ENCODE measurements at regions not wholly inside any gene's neighbourhood (a gene's known extent, or its start where the extent isn't known, plus 50 kb on each side); places are given as distances from the start of the nearest gene placed in this dataset.

- no peaks in the 10 kb centered on the region for H3K27me3 ChIP-seq
- H3K4me3 ChIP-seq = no peak overlapping the region
- H3K9me3 ChIP-seq = no peaks in the 10 kb centered on the region
- no peak overlapping the region for H3K27ac ChIP-seq
- TF ChIP-seq, protein P1, sequence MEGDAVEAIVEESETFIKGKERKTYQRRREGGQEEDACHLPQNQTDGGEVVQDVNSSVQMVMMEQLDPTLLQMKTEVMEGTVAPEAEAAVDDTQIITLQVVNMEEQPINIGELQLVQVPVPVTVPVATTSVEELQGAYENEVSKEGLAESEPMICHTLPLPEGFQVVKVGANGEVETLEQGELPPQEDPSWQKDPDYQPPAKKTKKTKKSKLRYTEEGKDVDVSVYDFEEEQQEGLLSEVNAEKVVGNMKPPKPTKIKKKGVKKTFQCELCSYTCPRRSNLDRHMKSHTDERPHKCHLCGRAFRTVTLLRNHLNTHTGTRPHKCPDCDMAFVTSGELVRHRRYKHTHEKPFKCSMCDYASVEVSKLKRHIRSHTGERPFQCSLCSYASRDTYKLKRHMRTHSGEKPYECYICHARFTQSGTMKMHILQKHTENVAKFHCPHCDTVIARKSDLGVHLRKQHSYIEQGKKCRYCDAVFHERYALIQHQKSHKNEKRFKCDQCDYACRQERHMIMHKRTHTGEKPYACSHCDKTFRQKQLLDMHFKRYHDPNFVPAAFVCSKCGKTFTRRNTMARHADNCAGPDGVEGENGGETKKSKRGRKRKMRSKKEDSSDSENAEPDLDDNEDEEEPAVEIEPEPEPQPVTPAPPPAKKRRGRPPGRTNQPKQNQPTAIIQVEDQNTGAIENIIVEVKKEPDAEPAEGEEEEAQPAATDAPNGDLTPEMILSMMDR (IDR thresholded peaks at IDR 0.05) = no peak
- H3K36me3 ChIP-seq = no peaks in the 10 kb centered on the region
- intact Hi-C loops (cut with DNase I) = no loop called here
- H3K4me1 ChIP-seq = no peaks in the 10 kb centered on the region
- no peak for DNase-seq (ENCODE audit: low spot score in 2 of 2)
These were observed 496.0 kb upstream of the PKN2 start for GRCh38 chr1:88188038-88188437.

DNA sequence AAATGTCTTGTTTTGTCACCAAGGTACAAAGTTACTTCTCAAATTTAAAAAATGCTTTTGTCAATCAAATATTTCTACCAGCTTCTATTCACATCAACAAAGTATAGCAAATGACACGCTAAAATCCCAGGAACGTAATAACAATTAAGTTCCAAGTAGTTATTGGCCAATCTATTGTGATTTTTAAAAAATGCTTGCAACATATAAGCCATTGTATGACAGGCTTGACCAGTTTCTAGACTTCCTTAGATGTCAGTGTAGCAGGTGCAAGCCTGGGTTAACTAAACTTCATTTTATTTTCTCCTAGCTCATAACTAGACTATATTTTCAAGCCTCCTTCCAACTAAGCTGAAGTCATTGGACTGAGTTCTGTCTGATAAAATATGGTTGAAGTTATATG, 494.5 kb upstream of the PKN2 start:
- DNase-seq (ENCODE audit: low spot score in 2 of 2) = no peak
- intact Hi-C loops (cut with DNase I) = no loop called here
- Histone ChIP-seq H3K4me1 (no peaks in the 10 kb centered on the region), H3K27ac (no peak overlapping the region), H3K9me3 (no peaks in the 10 kb centered on the region), H3K27me3 (no peaks in the 10 kb centered on the region), H3K4me3 (no peak overlapping the region), H3K36me3 (no peaks in the 10 kb centered on the region)
- TF ChIP-seq, protein P1 (IDR thresholded peaks at IDR 0.05) = no peak

DNA sequence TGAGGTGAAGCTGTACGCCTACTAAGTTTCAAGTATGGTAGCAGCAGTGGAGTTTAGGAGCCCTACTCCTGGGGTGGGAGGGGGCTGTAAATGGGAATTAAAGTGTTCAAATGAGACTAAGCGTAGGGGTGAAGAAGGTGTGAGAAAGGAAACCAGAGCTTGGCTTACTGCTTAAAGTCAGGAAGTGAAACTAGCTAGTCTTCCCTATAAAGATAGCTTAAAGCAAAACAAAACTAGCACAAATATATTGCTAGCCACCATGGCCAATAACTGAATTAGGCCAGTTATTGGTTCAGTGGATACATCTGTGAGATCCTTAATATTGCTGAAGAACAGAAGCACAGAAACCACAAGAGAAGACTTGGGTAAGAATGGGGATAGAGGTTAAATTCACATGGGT, 492.2 kb upstream of the PKN2 start:
- Histone ChIP-seq H3K4me3 (no peak overlapping the region), H3K27me3 (no peaks in the 10 kb centered on the region), H3K36me3 (no peaks in the 10 kb centered on the region), H3K27ac (no peak overlapping the region), H3K4me1 (no peaks in the 10 kb centered on the region), H3K9me3 (no peaks in the 10 kb centered on the region)
- intact Hi-C loops (cut with DNase I) = no loop called here
- DNase-seq (ENCODE audit: low spot score in 2 of 2) = no peak
- TF ChIP-seq, protein P1 (IDR thresholded peaks at IDR 0.05) = no peak

DNA sequence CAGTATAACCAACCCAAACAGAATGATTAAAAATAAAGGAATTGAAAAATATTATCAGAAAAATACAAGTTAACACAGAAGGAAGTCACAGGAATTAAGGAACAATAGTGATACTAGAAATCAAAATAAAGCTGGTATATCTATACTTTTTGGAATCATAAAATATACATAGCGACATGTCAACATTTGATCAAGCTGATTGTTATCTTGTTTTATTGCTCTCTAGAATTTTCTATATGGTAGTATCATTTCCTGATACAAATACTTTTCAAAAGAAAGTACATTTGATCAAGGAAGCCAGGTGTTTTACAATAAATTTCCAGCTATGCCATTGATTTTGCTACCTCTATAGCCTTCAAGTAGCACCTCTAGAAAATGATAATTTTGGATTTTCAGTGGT, 489.5 kb upstream of the PKN2 start:
- TF ChIP-seq, protein P1 (IDR thresholded peaks at IDR 0.05) = no peak
- no peaks in the 10 kb centered on the region for H3K4me1 ChIP-seq
- no peaks in the 10 kb centered on the region for H3K36me3 ChIP-seq
- H3K27ac ChIP-seq = no peak overlapping the region
- no peak overlapping the region for H3K4me3 ChIP-seq
- no peak for DNase-seq (ENCODE audit: low spot score in 2 of 2)
- intact Hi-C loops (cut with DNase I) = no loop called here
- H3K9me3 ChIP-seq = no peaks in the 10 kb centered on the region
- no peaks in the 10 kb centered on the region for H3K27me3 ChIP-seq

DNA sequence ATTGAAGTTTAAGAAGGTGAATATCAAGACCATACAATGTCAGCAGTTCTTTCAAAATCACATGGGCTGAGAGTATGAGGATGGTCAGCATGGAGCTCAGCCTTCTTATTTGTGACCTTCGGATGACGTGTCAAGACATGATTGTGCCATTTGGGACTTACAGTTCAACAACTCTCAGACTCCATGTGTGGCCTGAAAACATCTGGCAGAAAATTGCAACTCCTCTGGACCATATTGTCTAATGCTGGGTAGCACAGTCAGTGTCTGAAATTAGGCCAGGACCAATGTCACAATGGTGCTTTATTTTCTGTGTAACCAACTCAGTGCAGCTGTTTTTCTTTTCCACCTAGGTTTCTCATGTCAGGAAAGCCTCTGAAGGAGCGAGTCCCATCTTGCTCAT, 483.5 kb upstream of the PKN2 start:
- no peaks in the 10 kb centered on the region for H3K9me3 ChIP-seq
- TF ChIP-seq, protein P1 (IDR thresholded peaks at IDR 0.05) = no peak

GRCh38 chr1:88204111-88204510, 480.0 kb upstream of the PKN2 start:
- intact Hi-C loops (cut with DNase I) = no loop called here
- H3K36me3 ChIP-seq = no peaks in the 10 kb centered on the region
- no peaks in the 10 kb centered on the region for H3K9me3 ChIP-seq
- no peaks in the 10 kb centered on the region for H3K4me1 ChIP-seq
- no peaks in the 10 kb centered on the region for H3K27me3 ChIP-seq
- no peak overlapping the region for H3K4me3 ChIP-seq
- no peak for DNase-seq (ENCODE audit: low spot score in 2 of 2)
- TF ChIP-seq, protein P1 (IDR thresholded peaks at IDR 0.05) = no peak
- no peak overlapping the region for H3K27ac ChIP-seq

More for the DNA sequence above, 483.5 kb upstream of the PKN2 start:
- H3K27ac ChIP-seq = no peak overlapping the region
- intact Hi-C loops (cut with DNase I) = no loop called here
- no peaks in the 10 kb centered on the region for H3K36me3 ChIP-seq
- no peak overlapping the region for H3K4me3 ChIP-seq
- no peak for DNase-seq (ENCODE audit: low spot score in 2 of 2)
- H3K27me3 ChIP-seq = no peaks in the 10 kb centered on the region
- no peaks in the 10 kb centered on the region for H3K4me1 ChIP-seq

Measured in ascending aorta (tissue), 2 donors.